Gastroesophageal sphincter (tissue), 4 donors: ENCODE measurements at regions not wholly inside any gene's neighbourhood (a gene's known extent, or its start where the extent isn't known, plus 50 kb on each side); places are given as distances from the start of the nearest gene placed in this dataset.

Experiments used
- ATAC-seq: fragments of 150-250 bp; one replicate; pipeline ENCODE4 v1.9.1; 2016; ENCODE audit warnings: mild to moderate bottlenecking, moderate library complexity
- H3K27ac ChIP-seq, 4 donors: fragments of 200-600 bp; sonication (generic) in 3 of 4; 1 replicate in 3 of 4; 2 replicates in 1 of 4; pipeline ENCODE4 v1.5.1; 2016 to 2019
- H3K27me3 ChIP-seq: fragments of 200-600 bp; sonication (generic); one replicate; pipeline ENCODE4 v1.5.1; 2019
- H3K36me3 ChIP-seq, 2 donors: fragments of 200-600 bp; sonication (generic); one replicate each; pipeline ENCODE4 v1.5.1; 2019; ENCODE audit warnings: control low read depth in 1 of 2
- H3K4me1 ChIP-seq, 3 donors: fragments of 200-600 bp; sonication (generic); 1 replicate in 2 of 3; 2 replicates in 1 of 3; pipeline ENCODE4 v1.5.1; 2016 to 2019; ENCODE audit warnings: control low read depth in 2 of 3
- H3K4me3 ChIP-seq, 2 donors: fragments of 200-600 bp; sonication (generic); one replicate each; pipeline ENCODE4 v1.5.1; 2019; ENCODE audit warnings: mild to moderate bottlenecking in 1 of 2, moderate library complexity in 1 of 2
- H3K9me3 ChIP-seq, 3 donors: fragments of 200-600 bp; sonication (generic); one replicate each; pipeline ENCODE4 v1.5.1; 2017 to 2019; ENCODE audit warnings: control low read depth in 2 of 3
- EP300 ChIP-seq: sonication (generic); formaldehyde crosslinking; IDR thresholded peaks from one replicate; pipeline ENCODE4 v1.6.1; 2017; ENCODE audit warnings: antibody characterized with exemption, mild to moderate bottlenecking
- POLR2A ChIP-seq, 2 donors: fragments of 450-650 bp; IDR thresholded peaks; one replicate each; pipeline ENCODE4 v1.6.1; 2017; ENCODE audit warnings: antibody characterized with exemption in 2 of 2, mild to moderate bottlenecking in 2 of 2, moderate library complexity in 1 of 2
- POLR2AphosphoS5 ChIP-seq: sonication (generic); formaldehyde crosslinking; IDR thresholded peaks from one replicate; pipeline ENCODE4 v1.6.1; 2017; ENCODE audit warnings: antibody characterized with exemption
- WGBS, 2 donors: methylation state at CpG; one replicate each; pipeline ENCODE4 v1.1.5; 2018; ENCODE audit warnings: low coverage in 1 of 2; 5-methylcytosine and 5-hydroxymethylcytosine counted together
- TF ChIP-seq, protein P1 (sequence below), 4 experiments: fragments of 200-600 bp in 2 of 4; fragments of 450-650 bp in 2 of 4; sonication (generic) in 1 of 4; IDR thresholded peaks; one replicate each; pipeline ENCODE4 v1.5.1; 2017 to 2019; ENCODE audit warnings: antibody characterized with exemption in 4 of 4, mild to moderate bottlenecking in 2 of 4, moderate library complexity in 2 of 4

DNA sequence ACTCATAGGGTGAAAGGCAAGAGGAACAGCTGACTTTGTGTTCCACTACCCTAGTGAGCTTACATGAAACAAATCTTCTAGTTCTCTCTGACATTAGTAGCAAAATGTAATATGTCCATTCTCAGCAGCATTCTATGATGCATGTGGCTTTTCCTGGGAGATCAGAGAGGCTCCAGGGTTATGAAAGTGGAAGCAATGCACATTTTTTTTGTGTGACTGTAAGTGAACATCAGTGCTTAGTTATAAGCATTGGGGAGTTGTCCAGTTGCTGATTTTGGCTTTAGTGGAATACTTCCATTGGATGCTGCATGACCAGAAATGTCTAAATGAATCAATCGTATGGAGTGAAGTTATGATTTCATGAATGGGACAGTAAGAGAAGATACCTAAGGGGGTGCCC, 255.9 kb downstream of the FAT3 start:
- no peak for ATAC-seq
- Histone ChIP-seq H3K9me3 (no peaks in the 10 kb centered on the region), H3K36me3 (no peaks in the 10 kb centered on the region), H3K4me1 (no peaks in the 10 kb centered on the region), H3K27ac (no peak overlapping the region), H3K4me3 (no peak overlapping the region), H3K27me3 (no peaks in the 10 kb centered on the region)
- WGBS, 2 donors: 94% methylated on average over 1 of the region's 1 CpG; no CpG with 5 or more reads in 1 of the 2 donors
- TF ChIP-seq POLR2AphosphoS5 (no peak), POLR2A (IDR thresholded peaks at IDR 0.05) (no peak), EP300 (no peak)
- TF ChIP-seq, protein P1, sequence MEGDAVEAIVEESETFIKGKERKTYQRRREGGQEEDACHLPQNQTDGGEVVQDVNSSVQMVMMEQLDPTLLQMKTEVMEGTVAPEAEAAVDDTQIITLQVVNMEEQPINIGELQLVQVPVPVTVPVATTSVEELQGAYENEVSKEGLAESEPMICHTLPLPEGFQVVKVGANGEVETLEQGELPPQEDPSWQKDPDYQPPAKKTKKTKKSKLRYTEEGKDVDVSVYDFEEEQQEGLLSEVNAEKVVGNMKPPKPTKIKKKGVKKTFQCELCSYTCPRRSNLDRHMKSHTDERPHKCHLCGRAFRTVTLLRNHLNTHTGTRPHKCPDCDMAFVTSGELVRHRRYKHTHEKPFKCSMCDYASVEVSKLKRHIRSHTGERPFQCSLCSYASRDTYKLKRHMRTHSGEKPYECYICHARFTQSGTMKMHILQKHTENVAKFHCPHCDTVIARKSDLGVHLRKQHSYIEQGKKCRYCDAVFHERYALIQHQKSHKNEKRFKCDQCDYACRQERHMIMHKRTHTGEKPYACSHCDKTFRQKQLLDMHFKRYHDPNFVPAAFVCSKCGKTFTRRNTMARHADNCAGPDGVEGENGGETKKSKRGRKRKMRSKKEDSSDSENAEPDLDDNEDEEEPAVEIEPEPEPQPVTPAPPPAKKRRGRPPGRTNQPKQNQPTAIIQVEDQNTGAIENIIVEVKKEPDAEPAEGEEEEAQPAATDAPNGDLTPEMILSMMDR (IDR thresholded peaks at IDR 0.05): no peak

DNA sequence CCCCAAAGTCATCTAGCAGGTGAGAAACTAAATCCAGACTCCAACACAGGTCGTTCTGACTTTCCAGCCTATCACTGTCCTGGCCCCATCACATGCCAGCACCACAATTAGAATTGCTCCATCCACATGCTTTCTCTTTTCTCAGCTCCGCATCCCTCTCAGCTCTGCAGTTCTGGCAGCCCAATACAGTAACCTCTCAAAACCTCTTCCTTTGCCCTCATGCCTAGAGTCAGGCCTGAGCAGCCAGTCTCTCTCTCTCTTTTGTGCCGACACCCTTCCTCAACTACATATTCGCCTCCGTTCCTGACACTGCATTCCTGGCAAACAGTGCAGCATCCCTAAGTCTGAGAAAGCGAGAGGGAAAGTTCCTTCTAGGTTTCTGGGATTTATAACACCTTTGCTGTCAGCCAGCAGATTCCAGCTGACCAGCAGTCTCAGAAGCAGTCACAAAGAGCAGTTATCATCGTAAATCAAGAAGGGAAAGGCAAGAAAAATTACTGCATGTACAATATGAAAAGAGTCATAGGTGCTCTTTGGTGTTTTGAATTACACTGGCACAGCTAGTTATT, 258.0 kb downstream of the FAT3 start:
- TF ChIP-seq, protein P1 (IDR thresholded peaks at IDR 0.05): no peak
- TF ChIP-seq POLR2A (IDR thresholded peaks at IDR 0.05): no peak
- no peak for TF ChIP-seq EP300
- TF ChIP-seq POLR2AphosphoS5: no peak
- H3K9me3 ChIP-seq: no peaks in the 10 kb centered on the region
- H3K27me3 ChIP-seq: no peaks in the 10 kb centered on the region
- ATAC-seq: no peak
- H3K4me3 ChIP-seq: no peak overlapping the region
- no peaks in the 10 kb centered on the region for H3K4me1 ChIP-seq
- no peak overlapping the region for H3K27ac ChIP-seq
- H3K36me3 ChIP-seq: no peaks in the 10 kb centered on the region
- 63 to 64% methylated on average over 5 to 7 of the region's 7 CpGs for WGBS, 2 donors

DNA sequence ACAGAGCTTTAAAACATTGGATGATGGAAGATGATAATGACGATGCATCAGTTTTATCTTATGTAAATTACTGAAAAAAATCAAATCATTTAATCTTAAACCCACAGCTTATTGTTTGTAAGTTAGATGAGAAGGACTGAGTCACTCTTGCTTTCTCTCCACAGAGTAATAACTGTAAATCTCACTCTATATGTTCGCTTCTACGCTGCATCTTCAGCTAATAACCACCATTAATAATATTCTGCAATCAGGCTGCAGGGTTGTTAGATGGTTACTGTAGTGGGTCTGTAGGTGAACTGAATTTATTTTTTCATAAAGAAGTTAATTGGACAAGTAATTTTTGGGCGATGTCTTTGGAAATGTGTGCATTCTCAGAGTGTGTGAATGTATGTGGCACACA, 260.0 kb downstream of the FAT3 start:
- H3K4me1 ChIP-seq: no peaks in the 10 kb centered on the region
- 95 to 98% methylated on average over 4 of the region's 4 CpGs for WGBS, 2 donors
- H3K9me3 ChIP-seq: no peaks in the 10 kb centered on the region
- no peak overlapping the region for H3K27ac ChIP-seq
- no peaks in the 10 kb centered on the region for H3K36me3 ChIP-seq
- ATAC-seq: no peak
- no peaks in the 10 kb centered on the region for H3K27me3 ChIP-seq
- TF ChIP-seq POLR2AphosphoS5 (no peak), POLR2A (IDR thresholded peaks at IDR 0.05) (no peak), EP300 (no peak)
- TF ChIP-seq, protein P1 (IDR thresholded peaks at IDR 0.05): no peak
- H3K4me3 ChIP-seq: no peak overlapping the region

DNA sequence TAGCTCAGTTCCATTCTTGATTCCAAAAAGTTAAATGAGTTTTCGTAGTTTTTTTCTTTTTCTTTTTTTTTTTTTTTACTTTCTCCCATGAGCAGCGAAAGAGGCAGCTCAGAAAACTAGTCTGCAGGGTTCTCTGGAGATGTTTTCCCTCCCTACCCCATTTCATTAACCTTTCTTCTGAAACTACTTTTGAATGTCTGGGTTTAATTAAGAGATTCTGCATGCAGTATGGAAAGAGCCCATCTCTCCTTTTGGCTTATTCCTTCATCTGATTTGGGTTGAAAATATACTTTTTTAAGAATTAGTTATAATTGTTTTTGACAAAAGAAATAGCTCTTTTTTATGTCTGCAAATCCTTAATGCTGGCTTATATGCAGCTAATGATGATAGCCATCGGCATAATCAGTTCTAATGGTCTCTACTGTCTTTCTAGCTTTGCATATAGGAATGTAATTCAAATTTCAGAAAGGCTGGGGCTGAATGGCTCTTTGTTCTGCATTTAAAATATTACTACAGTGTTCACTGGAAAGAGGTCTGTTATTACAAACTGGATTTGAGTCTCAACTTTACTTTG, 265.3 kb downstream of the FAT3 start:
- Histone ChIP-seq H3K36me3 (no peaks in the 10 kb centered on the region), H3K4me1 (no peaks in the 10 kb centered on the region), H3K27ac (no peak overlapping the region), H3K9me3 (no peaks in the 10 kb centered on the region), H3K27me3 (no peaks in the 10 kb centered on the region), H3K4me3 (no peak overlapping the region)
- no peak for TF ChIP-seq POLR2AphosphoS5
- TF ChIP-seq, protein P1 (IDR thresholded peaks at IDR 0.05): no peak
- TF ChIP-seq EP300: no peak
- no peak for TF ChIP-seq POLR2A (IDR thresholded peaks at IDR 0.05)
- WGBS, 2 donors: 82 to 89% methylated on average over 3 of the region's 3 CpGs
- no peak for ATAC-seq

DNA sequence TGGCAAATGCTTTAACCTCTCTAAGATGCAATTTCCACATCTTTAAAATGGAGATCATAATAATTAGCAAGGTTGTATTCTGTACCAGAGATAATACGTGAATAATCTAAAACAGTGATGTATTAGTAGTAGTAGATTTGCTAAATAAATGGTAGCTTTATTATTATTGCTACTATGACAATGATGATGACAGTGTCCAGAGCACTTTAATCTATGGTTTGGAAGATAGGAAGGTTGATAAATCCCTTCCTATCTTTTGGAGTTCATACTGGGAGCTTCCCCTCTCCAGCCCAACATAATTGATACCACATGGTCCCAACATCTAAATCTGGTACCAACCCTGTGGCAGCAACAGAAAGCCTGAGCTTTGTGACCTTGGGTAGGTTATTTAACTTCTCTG, 267.8 kb downstream of the FAT3 start:
- no peak for ATAC-seq
- WGBS, 2 donors: 89 to 100% methylated on average over 1 of the region's 1 CpG
- Histone ChIP-seq H3K27ac (no peak overlapping the region), H3K36me3 (no peaks in the 10 kb centered on the region), H3K9me3 (no peaks in the 10 kb centered on the region), H3K4me3 (no peak overlapping the region), H3K4me1 (no peaks in the 10 kb centered on the region), H3K27me3 (no peaks in the 10 kb centered on the region)
- no peak for TF ChIP-seq POLR2A (IDR thresholded peaks at IDR 0.05)
- no peak for TF ChIP-seq POLR2AphosphoS5
- TF ChIP-seq EP300: no peak
- TF ChIP-seq, protein P1 (IDR thresholded peaks at IDR 0.05): no peak
